Activated naive CD8-positive, alpha-beta T cell treated with anti-CD3 and anti-CD28 coated beads, Interleukin-2, amount 10 ng/mL, durations not matched to agents 7 days and 5 days (primary cell): ENCODE measurements at regions not wholly inside any gene's neighbourhood (a gene's known extent, or its start where the extent isn't known, plus 50 kb on each side); places are given as distances from the start of the nearest gene placed in this dataset.
"Not testable (repeated sequence)": the region's sequence is repeated elsewhere in the genome, so short reads cannot be mapped to it uniquely, and the experiment has no call there.

Source experiments
- ATAC-seq: fragments of 150-1000 bp; cut with Tn5 transposase; one replicate; pipeline ENCODE4 v1.10.0; 2021; ENCODE audit warnings: low read depth, moderate library complexity
- POLR2A ChIA-PET: fragments of 350-600 bp; sonication (Branson Sonifier 250); formaldehyde crosslinking; loops from one replicate; lab custom pipeline; 2021; ENCODE audit warnings: antibody characterized with exemption; lab: Charles Lee
- DNase-seq: peaks from one replicate; pipeline ENCODE4 v3.0.0; 2021
- H3K27ac Mint-ChIP-seq: one replicate; pipeline ENCODE4 v1.8.0; 2022; ENCODE audit warnings: mild to moderate bottlenecking, mixed read lengths
- H3K27me3 Mint-ChIP-seq: one replicate; pipeline ENCODE4 v1.8.0; 2022; ENCODE audit warnings: mild to moderate bottlenecking, moderate library complexity, mixed read lengths
- H3K36me3 Mint-ChIP-seq: one replicate; pipeline ENCODE4 v1.8.0; 2021; ENCODE audit warnings: mild to moderate bottlenecking, mixed read lengths
- H3K4me1 Mint-ChIP-seq: one replicate; pipeline ENCODE4 v1.8.0; 2021; ENCODE audit warnings: mixed read lengths
- H3K4me3 Mint-ChIP-seq: one replicate; pipeline ENCODE4 v1.8.0; 2022; ENCODE audit warnings: mild to moderate bottlenecking, moderate library complexity, mixed read lengths
- H3K9me3 Mint-ChIP-seq: one replicate; pipeline ENCODE4 v1.8.0; 2021; ENCODE audit warnings: mixed read lengths

- no peak for ATAC-seq
- POLR2A ChIA-PET = no interaction called here
- Mint-ChIP-seq H3K4me1 (no peaks in the 10 kb centered on the region), H3K27ac (no peak overlapping the region), H3K36me3 (no peaks in the 10 kb centered on the region), H3K27me3 (no peaks in the 10 kb centered on the region), H3K9me3 (no peaks in the 10 kb centered on the region), H3K4me3 (no peak overlapping the region)
- DNase-seq = no peak
These were observed 419.6 kb upstream of the LCORL start for GRCh38 chr4:18441203-18441590.

GRCh38 chr4:18440527-18441202 is 419.1 kb upstream of the LCORL start:
- no peak overlapping the region for H3K4me3 Mint-ChIP-seq
- DNase-seq = no peak
- no peak for ATAC-seq
- H3K9me3 Mint-ChIP-seq = no peaks in the 10 kb centered on the region
- no peaks in the 10 kb centered on the region for H3K27me3 Mint-ChIP-seq
- no peaks in the 10 kb centered on the region for H3K36me3 Mint-ChIP-seq
- H3K27ac Mint-ChIP-seq = no peak overlapping the region
- POLR2A ChIA-PET = no interaction called here
- H3K4me1 Mint-ChIP-seq = no peaks in the 10 kb centered on the region

GRCh38 chr4:18439311-18439710 is 417.8 kb upstream of the LCORL start:
- Mint-ChIP-seq H3K4me1 (no peaks in the 10 kb centered on the region), H3K9me3 (no peaks in the 10 kb centered on the region), H3K4me3 (no peak overlapping the region), H3K36me3 (no peaks in the 10 kb centered on the region), H3K27me3 (no peaks in the 10 kb centered on the region), H3K27ac (no peak overlapping the region)
- DNase-seq (no peak), ATAC-seq (no peak)
- POLR2A ChIA-PET = no interaction called here

- no peak for DNase-seq
- no peaks in the 10 kb centered on the region for H3K27me3 Mint-ChIP-seq
- no peaks in the 10 kb centered on the region for H3K9me3 Mint-ChIP-seq
- no peak for ATAC-seq
- no peaks in the 10 kb centered on the region for H3K36me3 Mint-ChIP-seq
- H3K4me1 Mint-ChIP-seq = no peaks in the 10 kb centered on the region
- no peak overlapping the region for H3K27ac Mint-ChIP-seq
- H3K4me3 Mint-ChIP-seq = no peak overlapping the region
- POLR2A ChIA-PET = no interaction called here
These were observed 414.2 kb upstream of the LCORL start for GRCh38 chr4:18435781-18436180.

GRCh38 chr4:18422685-18423084 is 401.1 kb upstream of the LCORL start:
- H3K27ac Mint-ChIP-seq = no peak overlapping the region
- no peaks in the 10 kb centered on the region for H3K27me3 Mint-ChIP-seq
- no peak for ATAC-seq
- no peak for DNase-seq
- no peak overlapping the region for H3K4me3 Mint-ChIP-seq
- POLR2A ChIA-PET = no interaction called here
- no peaks in the 10 kb centered on the region for H3K36me3 Mint-ChIP-seq
- H3K4me1 Mint-ChIP-seq = no peaks in the 10 kb centered on the region
- H3K9me3 Mint-ChIP-seq = peaks cover 1% of the 10 kb centered on the region

- H3K27me3 Mint-ChIP-seq = peaks cover 2% of the 10 kb centered on the region
- H3K9me3 Mint-ChIP-seq = peaks cover 4% of the 10 kb centered on the region
- POLR2A ChIA-PET = no interaction called here
- H3K36me3 Mint-ChIP-seq = no peaks in the 10 kb centered on the region
- H3K27ac Mint-ChIP-seq = no peak overlapping the region
- no peak for DNase-seq
- no peaks in the 10 kb centered on the region for H3K4me1 Mint-ChIP-seq
- no peak for ATAC-seq
- no peak overlapping the region for H3K4me3 Mint-ChIP-seq
These were observed 400.0 kb upstream of the LCORL start for GRCh38 chr4:18421519-18421918.

GRCh38 chr4:18419780-18420179 is 398.2 kb upstream of the LCORL start:
- Mint-ChIP-seq H3K36me3 (no peaks in the 10 kb centered on the region), H3K27me3 (peaks cover 2% of the 10 kb centered on the region), H3K9me3 (peaks cover 4% of the 10 kb centered on the region), H3K4me1 (no peaks in the 10 kb centered on the region), H3K27ac (no peak overlapping the region), H3K4me3 (peak overlapping the region; percentile 9)
- ATAC-seq (no peak), DNase-seq (no peak)
- POLR2A ChIA-PET = no interaction called here

GRCh38 chr4:18418195-18418898 is 396.8 kb upstream of the LCORL start:
- H3K27ac Mint-ChIP-seq = not testable (repeated sequence)

GRCh38 chr4:18417651-18418050 is 396.1 kb upstream of the LCORL start:
- ATAC-seq, H3K36me3 Mint-ChIP-seq, DNase-seq, H3K27me3 Mint-ChIP-seq, H3K9me3 Mint-ChIP-seq, POLR2A ChIA-PET, H3K4me1 Mint-ChIP-seq, H3K27ac Mint-ChIP-seq, H3K4me3 Mint-ChIP-seq: not testable (repeated sequence)

More at GRCh38 chr4:18418195-18418898, 396.8 kb upstream of the LCORL start:
- H3K27me3 Mint-ChIP-seq, H3K36me3 Mint-ChIP-seq, H3K4me1 Mint-ChIP-seq, ATAC-seq, DNase-seq, POLR2A ChIA-PET, H3K9me3 Mint-ChIP-seq: not testable (repeated sequence)
- H3K4me3 Mint-ChIP-seq = peak overlapping the region; percentile 2

GRCh38 chr4:18406264-18406663 is 384.7 kb upstream of the LCORL start:
- DNase-seq = no peak
- POLR2A ChIA-PET = no interaction called here
- Mint-ChIP-seq H3K36me3 (no peaks in the 10 kb centered on the region), H3K4me3 (no peak overlapping the region), H3K27me3 (no peaks in the 10 kb centered on the region), H3K4me1 (peaks cover 3% of the 10 kb centered on the region), H3K9me3 (no peaks in the 10 kb centered on the region), H3K27ac (no peak overlapping the region)
- no peak for ATAC-seq

GRCh38 chr4:18405054-18405453 is 383.5 kb upstream of the LCORL start:
- peaks cover 3% of the 10 kb centered on the region for H3K4me1 Mint-ChIP-seq
- ATAC-seq (no peak), DNase-seq (no peak)
- H3K27me3 Mint-ChIP-seq = no peaks in the 10 kb centered on the region
- POLR2A ChIA-PET = no interaction called here
- H3K36me3 Mint-ChIP-seq = no peaks in the 10 kb centered on the region
- H3K9me3 Mint-ChIP-seq = no peaks in the 10 kb centered on the region
- no peak overlapping the region for H3K4me3 Mint-ChIP-seq
- H3K27ac Mint-ChIP-seq = no peak overlapping the region

- POLR2A ChIA-PET = no interaction called here
- no peak overlapping the region for H3K4me3 Mint-ChIP-seq
- H3K4me1 Mint-ChIP-seq = peaks cover 3% of the 10 kb centered on the region
- no peak for DNase-seq
- H3K9me3 Mint-ChIP-seq = no peaks in the 10 kb centered on the region
- no peak for ATAC-seq
- H3K27me3 Mint-ChIP-seq = no peaks in the 10 kb centered on the region
- no peaks in the 10 kb centered on the region for H3K36me3 Mint-ChIP-seq
- no peak overlapping the region for H3K27ac Mint-ChIP-seq
These were observed 383.1 kb upstream of the LCORL start for GRCh38 chr4:18404642-18405041.

GRCh38 chr4:18403327-18403726 is 381.8 kb upstream of the LCORL start:
- H3K4me3 Mint-ChIP-seq = no peak overlapping the region
- POLR2A ChIA-PET = no interaction called here
- H3K36me3 Mint-ChIP-seq = no peaks in the 10 kb centered on the region
- H3K27me3 Mint-ChIP-seq = no peaks in the 10 kb centered on the region
- no peak for ATAC-seq
- peaks cover 3% of the 10 kb centered on the region for H3K4me1 Mint-ChIP-seq
- no peak overlapping the region for H3K27ac Mint-ChIP-seq
- H3K9me3 Mint-ChIP-seq = no peaks in the 10 kb centered on the region
- no peak for DNase-seq

GRCh38 chr4:18401868-18402267 is 380.3 kb upstream of the LCORL start:
- DNase-seq (no peak), ATAC-seq (no peak)
- Mint-ChIP-seq H3K27me3 (no peaks in the 10 kb centered on the region), H3K27ac (no peak overlapping the region), H3K9me3 (no peaks in the 10 kb centered on the region), H3K4me1 (peaks cover 3% of the 10 kb centered on the region), H3K36me3 (no peaks in the 10 kb centered on the region), H3K4me3 (no peak overlapping the region)
- POLR2A ChIA-PET = no interaction called here
